IMR-90 (cell line): ENCODE measurements at regions not wholly inside any gene's neighbourhood (a gene's known extent, or its start where the extent isn't known, plus 50 kb on each side); places are given as distances from the start of the nearest gene placed in this dataset.

Experiments
- ATAC-seq: fragments of 200-7000 bp; cut with Tn5 transposase; 2 replicates; pipeline ENCODE4 v1.9.1; 2020; ENCODE audit warnings: low read depth, mild to moderate bottlenecking, moderate library complexity
- BruUV-seq: library from RNA; stranded (reverse); fragments of 400-500 nt; replicated peaks from 2 replicates; lab custom pipeline; 2021; lab: Mats Ljungman, UMichigan
- CTCF ChIA-PET: fragments of 300-600 bp; formaldehyde crosslinking; extraction: SDS; loops from one replicate; lab custom pipeline; 2021; ENCODE audit warnings: antibody characterized with exemption; lab: Yijun Ruan, JAX
- POLR2A ChIA-PET: fragments of 300-600 bp; sonication (Branson Sonifier 250); formaldehyde crosslinking; loops from one replicate; lab custom pipeline; 2022; ENCODE audit warnings: antibody characterized with exemption; ENCODE audit not compliant: unreplicated experiment; lab: Charles Lee
- DNase-seq: peaks from one replicate; pipeline ENCODE4 v3.0.0; 2013
- H2AFZ ChIP-seq: replicated peaks from 2 replicates; pipeline ENCODE3; 2013; ENCODE audit warnings: low read length, mild to moderate bottlenecking; ENCODE audit not compliant: poor library complexity
- H2AK5ac ChIP-seq: 2 replicates; pipeline ENCODE4 v1.6.1; 2013; ENCODE audit warnings: low read depth, low read length, inconsistent platforms
- H2AK9ac ChIP-seq: replicated peaks from 2 replicates; pipeline ENCODE3; 2013; ENCODE audit warnings: mild to moderate bottlenecking, low read depth, low read length, moderate library complexity; ENCODE audit not compliant: poor library complexity
- H2BK120ac ChIP-seq: 2 replicates; pipeline ENCODE4 v1.6.1; 2013; ENCODE audit warnings: low read depth, low read length, inconsistent platforms
- H2BK15ac ChIP-seq: 3 replicates; pipeline ENCODE4 v1.6.1; 2013; ENCODE audit warnings: low read depth, low read length, inconsistent platforms
- H2BK20ac ChIP-seq: 2 replicates; pipeline ENCODE4 v1.6.1; 2013; ENCODE audit warnings: low read depth, mild to moderate bottlenecking, inconsistent platforms, low read length, moderate library complexity
- H2BK5ac ChIP-seq: 2 replicates; pipeline ENCODE4 v1.6.1; 2013; ENCODE audit warnings: mild to moderate bottlenecking, low read depth, low read length, inconsistent platforms; ENCODE audit not compliant: poor library complexity, severe bottlenecking
- H3K14ac ChIP-seq: replicated peaks from 2 replicates; pipeline ENCODE4 v1.6.1; 2013; ENCODE audit warnings: low read depth, low read length, inconsistent platforms
- H3K18ac ChIP-seq: 2 replicates; pipeline ENCODE4 v1.6.1; 2013; ENCODE audit warnings: low read depth, low read length, control low read depth
- H3K23ac ChIP-seq: 2 replicates; pipeline ENCODE4 v1.6.1; 2013; ENCODE audit warnings: low read depth, low read length, inconsistent platforms
- H3K27ac ChIP-seq: 2 replicates; pipeline ENCODE4 v1.5.1; 2013; ENCODE audit warnings: mild to moderate bottlenecking, control low read depth, low read length; ENCODE audit not compliant: insufficient read depth
- H3K27me3 ChIP-seq: 2 replicates; pipeline ENCODE4 v1.6.1; 2013; ENCODE audit warnings: low read length; ENCODE audit not compliant: control insufficient read depth, insufficient read depth
- H3K36me3 ChIP-seq: 2 replicates; pipeline ENCODE4 v1.6.1; 2013; ENCODE audit warnings: low read length, mixed read lengths; ENCODE audit not compliant: control insufficient read depth, insufficient read depth
- H3K4ac ChIP-seq: 2 replicates; pipeline ENCODE4 v1.6.1; 2013; ENCODE audit warnings: low read depth, low read length, inconsistent platforms
- H3K4me1 ChIP-seq: 2 replicates; pipeline ENCODE4 v1.6.1; 2013; ENCODE audit warnings: low read length, mixed read lengths; ENCODE audit not compliant: control insufficient read depth, insufficient read depth
- H3K4me2 ChIP-seq: 2 replicates; pipeline ENCODE4 v1.6.1; 2013; ENCODE audit warnings: low read depth, mild to moderate bottlenecking, control low read depth, low read length, moderate library complexity
- H3K4me3 ChIP-seq: 2 replicates; pipeline ENCODE4 v1.5.1; 2013; ENCODE audit warnings: low read depth, mild to moderate bottlenecking, control low read depth, low read length, moderate library complexity; ENCODE audit not compliant: insufficient read depth
- H3K56ac ChIP-seq: 2 replicates; pipeline ENCODE4 v1.6.1; 2013; ENCODE audit warnings: low read length, inconsistent platforms; ENCODE audit not compliant: insufficient read depth; ENCODE audit errors: extremely low read depth
- H3K79me1 ChIP-seq, 2 experiments: 2 replicates each; pipeline ENCODE4 v1.6.1; 2013; ENCODE audit warnings: low read length in 2 of 2, inconsistent platforms in 1 of 2, low read depth in 1 of 2
- H3K9ac ChIP-seq: 2 replicates; pipeline ENCODE4 v1.6.1; 2013; ENCODE audit warnings: low read depth, low read length, control low read depth
- H3K9me1 ChIP-seq: 2 replicates; pipeline ENCODE4 v1.6.1; 2013; ENCODE audit warnings: low read length, inconsistent platforms; ENCODE audit not compliant: insufficient read depth
- H3K9me3 ChIP-seq: 2 replicates; pipeline ENCODE4 v1.6.1; 2013; ENCODE audit warnings: low read length; ENCODE audit not compliant: control insufficient read depth, insufficient read depth
- H4K20me1 ChIP-seq: 2 replicates; pipeline ENCODE4 v1.6.1; 2013; ENCODE audit warnings: low read length, inconsistent platforms; ENCODE audit not compliant: insufficient read depth
- H4K5ac ChIP-seq: 2 replicates; pipeline ENCODE4 v1.6.1; 2013; ENCODE audit warnings: mild to moderate bottlenecking, low read depth, low read length, control low read depth
- H4K8ac ChIP-seq, 2 experiments: 2 replicates each; pipeline ENCODE4 v1.6.1; 2013; ENCODE audit warnings: low read depth in 2 of 2, low read length in 2 of 2, control low read depth in 1 of 2, inconsistent platforms in 1 of 2
- H4K91ac ChIP-seq: 2 replicates; pipeline ENCODE4 v1.6.1; 2013; ENCODE audit warnings: low read depth, low read length, inconsistent platforms; ENCODE audit not compliant: insufficient read depth
- CEBPB ChIP-seq: IDR thresholded peaks from 2 replicates; pipeline ENCODE4 v1.6.1; 2012; ENCODE audit warnings: low read depth, low read length, improper control_type of control experiment
- CHD1 ChIP-seq: IDR thresholded peaks from 2 replicates; pipeline ENCODE4 v1.6.1; 2012; ENCODE audit warnings: low read depth, low read length, improper control_type of control experiment
- ELK1 ChIP-seq: fragments of 150-350 bp; IDR thresholded peaks from 2 replicates; pipeline ENCODE4 v1.6.1; 2016; ENCODE audit warnings: low read depth, mild to moderate bottlenecking, low read length, moderate library complexity, borderline replicate concordance
- FOS ChIP-seq: fragments of 150-350 bp; IDR thresholded peaks from 2 replicates; pipeline ENCODE4 v1.6.1; 2016; ENCODE audit warnings: low read depth, low read length
- MAFK ChIP-seq: IDR thresholded peaks from 2 replicates; pipeline ENCODE4 v1.6.1; 2012; ENCODE audit warnings: low read depth, low read length, improper control_type of control experiment
- MAZ ChIP-seq: IDR thresholded peaks from 2 replicates; pipeline ENCODE4 v1.6.1; 2012; ENCODE audit warnings: low read depth, mild to moderate bottlenecking, low read length, improper control_type of control experiment, moderate library complexity, borderline replicate concordance
- MXI1 ChIP-seq: IDR thresholded peaks from 2 replicates; pipeline ENCODE4 v1.6.1; 2012; ENCODE audit warnings: low read depth, mild to moderate bottlenecking, low read length, moderate library complexity, borderline replicate concordance
- NFE2L2 ChIP-seq: fragments of 150-350 bp; IDR thresholded peaks from 2 replicates; pipeline ENCODE4 v1.6.1; 2016; ENCODE audit warnings: low read depth, mild to moderate bottlenecking, low read length
- RAD21 ChIP-seq: IDR thresholded peaks from 2 replicates; pipeline ENCODE4 v1.6.1; 2012; ENCODE audit warnings: low read length, improper control_type of control experiment
- WGBS, 2 experiments: methylation state at CpG; one replicate each; pipeline versions ENCODE4 v1.1.5 to v1.1.7; 2013; ENCODE audit warnings: missing lambda C conversion rate in 2 of 2; ENCODE audit not compliant: insufficient read length in 1 of 2; ENCODE audit errors: extremely low coverage in 2 of 2; 5-methylcytosine and 5-hydroxymethylcytosine counted together
- dilution Hi-C: fragments of 300-500 bp; cut with HindIII; formaldehyde crosslinking; loops from one replicate; pipeline ENCODE4 v1.14.3; 2018; ENCODE audit warnings: low sequenced_read_pairs; ENCODE audit not compliant: unreplicated experiment
- in situ Hi-C: fragments of 300-500 bp; cut with MboI; formaldehyde crosslinking; loops from 3 replicates; pipeline ENCODE4 v1.14.3; 2019; ENCODE audit warnings: low sequenced_read_pairs, inconsistent platforms, mixed read lengths
- intact Hi-C: fragments of 100-400 bp; cut with micrococcal nuclease; formaldehyde crosslinking; loops from 2 replicates; pipeline ENCODE4 v1.10.0; 2022
- TF ChIP-seq, protein P1 (sequence below): conservative IDR thresholded peaks from 2 replicates; pipeline ENCODE4 v1.5.1; 2012; ENCODE audit warnings: mild to moderate bottlenecking, low read depth, low read length, improper control_type of control experiment

DNA sequence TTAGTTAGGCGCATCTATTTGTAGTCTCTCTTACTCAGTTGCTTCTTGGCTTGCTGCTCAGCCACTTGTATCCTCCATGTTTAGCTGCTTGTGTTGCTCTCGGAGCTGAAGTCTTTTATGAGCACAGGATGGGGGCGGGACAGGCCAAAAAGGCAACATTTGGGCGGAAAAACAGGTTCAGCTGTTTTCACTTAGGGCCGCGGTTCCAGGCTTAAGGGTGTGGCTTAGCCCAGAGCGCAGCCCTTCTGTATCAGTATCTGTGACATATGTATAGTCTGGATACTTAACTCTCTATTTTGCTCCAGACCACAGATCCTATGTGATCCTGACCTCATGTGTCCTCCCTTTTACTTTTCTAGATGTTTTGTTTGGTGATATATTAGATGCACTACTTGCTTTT lies 763.5 kb downstream of the SUCLG1 start:
- Histone ChIP-seq H3K4me3 (no peak overlapping the region), H2AK5ac (no peak overlapping the region), H2BK5ac (no peak overlapping the region), H2BK120ac (no peak overlapping the region), H3K9me1 (no peaks in the 10 kb centered on the region), H4K8ac (no peak overlapping the region), H3K4me1 (no peaks in the 10 kb centered on the region), H3K36me3 (no peaks in the 10 kb centered on the region), H4K5ac (no peak overlapping the region), H2AK9ac (no peak overlapping the region), H3K14ac (no peak overlapping the region), H3K4ac (no peak overlapping the region), H3K23ac (no peak overlapping the region), H4K91ac (no peak overlapping the region), H2BK15ac (no peak overlapping the region), H3K9me3 (peaks cover 4% of the 10 kb centered on the region; the same call in 1 of the 2 replicates), H4K20me1 (no peaks in the 10 kb centered on the region), H3K56ac (no peak overlapping the region), H2BK20ac (no peak overlapping the region), H3K18ac (no peak overlapping the region), H2AFZ (no peak overlapping the region), H3K4me2 (no peak overlapping the region), H3K9ac (no peak overlapping the region), H3K27ac (no peak overlapping the region), H3K27me3 (no peaks in the 10 kb centered on the region), H3K79me1 (no peaks in the 10 kb centered on the region)
- no peak for ATAC-seq
- dilution Hi-C loops (no loop called here), intact Hi-C loops (no loop called here), in situ Hi-C loops (no loop called here)
- ChIA-PET CTCF (no interaction called here), POLR2A (no interaction called here)
- TF ChIP-seq NFE2L2 (no peak), FOS (no peak), CEBPB (no peak), MAZ (no peak), MAFK (no peak), CHD1 (no peak), RAD21 (no peak), MXI1 (no peak), ELK1 (no peak)
- TF ChIP-seq, protein P1, sequence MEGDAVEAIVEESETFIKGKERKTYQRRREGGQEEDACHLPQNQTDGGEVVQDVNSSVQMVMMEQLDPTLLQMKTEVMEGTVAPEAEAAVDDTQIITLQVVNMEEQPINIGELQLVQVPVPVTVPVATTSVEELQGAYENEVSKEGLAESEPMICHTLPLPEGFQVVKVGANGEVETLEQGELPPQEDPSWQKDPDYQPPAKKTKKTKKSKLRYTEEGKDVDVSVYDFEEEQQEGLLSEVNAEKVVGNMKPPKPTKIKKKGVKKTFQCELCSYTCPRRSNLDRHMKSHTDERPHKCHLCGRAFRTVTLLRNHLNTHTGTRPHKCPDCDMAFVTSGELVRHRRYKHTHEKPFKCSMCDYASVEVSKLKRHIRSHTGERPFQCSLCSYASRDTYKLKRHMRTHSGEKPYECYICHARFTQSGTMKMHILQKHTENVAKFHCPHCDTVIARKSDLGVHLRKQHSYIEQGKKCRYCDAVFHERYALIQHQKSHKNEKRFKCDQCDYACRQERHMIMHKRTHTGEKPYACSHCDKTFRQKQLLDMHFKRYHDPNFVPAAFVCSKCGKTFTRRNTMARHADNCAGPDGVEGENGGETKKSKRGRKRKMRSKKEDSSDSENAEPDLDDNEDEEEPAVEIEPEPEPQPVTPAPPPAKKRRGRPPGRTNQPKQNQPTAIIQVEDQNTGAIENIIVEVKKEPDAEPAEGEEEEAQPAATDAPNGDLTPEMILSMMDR = no peak
- no peak for DNase-seq
- no TSS peak for BruUV-seq
- WGBS, 2 experiments = no CpG with 5 or more reads among the region's 7 CpGs
